NB4 (cell line): ENCODE measurements at regions not wholly inside any gene's neighbourhood (a gene's known extent, or its start where the extent isn't known, plus 50 kb on each side); places are given as distances from the start of the nearest gene placed in this dataset.

ENCODE experiments used
- DNase-seq: peaks from one replicate; pipeline ENCODE4 v3.0.0; 2010; ENCODE audit warnings: low read depth
- H3K4me3 ChIP-seq: one replicate; pipeline ENCODE4 v1.5.1; 2011; ENCODE audit warnings: mild to moderate bottlenecking, low read depth, low read length, moderate library complexity
- CTCF ChIP-seq: IDR thresholded peaks from one replicate; pipeline ENCODE4 v1.5.1; 2012; ENCODE audit warnings: low read depth, low read length
- MYC ChIP-seq: IDR thresholded peaks from 2 replicates; pipeline ENCODE4 v1.6.1; 2011; ENCODE audit warnings: low read depth, low read length
- POLR2A ChIP-seq: IDR thresholded peaks from 2 replicates; pipeline ENCODE4 v1.6.1; 2011; ENCODE audit warnings: mild to moderate bottlenecking; ENCODE audit not compliant: insufficient read length; ENCODE audit errors: extremely low read depth
- TF ChIP-seq, protein P1 (sequence below): IDR thresholded peaks from 2 replicates; pipeline ENCODE4 v1.6.1; 2011; ENCODE audit warnings: low read depth, low read length

DNA sequence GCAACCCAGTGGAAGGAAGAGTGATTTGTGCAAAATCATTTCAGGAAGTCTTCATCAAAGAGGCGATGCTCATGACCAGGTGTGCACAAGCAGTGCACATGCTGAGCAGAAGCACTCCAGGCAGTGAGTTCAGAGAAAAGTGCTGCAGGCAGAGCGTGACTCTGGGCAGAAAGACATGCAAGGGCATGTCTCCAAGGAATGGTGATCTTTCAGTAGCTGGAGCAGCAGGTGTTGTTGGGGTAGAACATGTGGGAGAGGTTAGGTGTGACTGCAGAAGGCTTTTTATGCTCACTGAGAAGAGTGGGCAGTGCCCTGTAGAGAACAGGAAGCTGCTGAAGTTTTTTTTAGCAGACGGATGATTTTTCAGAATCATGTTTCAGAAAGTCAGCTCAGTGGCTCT lies 545.4 kb upstream of the TLE4 start:
- no peak for DNase-seq
- H3K4me3 ChIP-seq, result no peak overlapping the region
- TF ChIP-seq MYC (no peak), CTCF (no peak), POLR2A (no peak)
- TF ChIP-seq, protein P1, sequence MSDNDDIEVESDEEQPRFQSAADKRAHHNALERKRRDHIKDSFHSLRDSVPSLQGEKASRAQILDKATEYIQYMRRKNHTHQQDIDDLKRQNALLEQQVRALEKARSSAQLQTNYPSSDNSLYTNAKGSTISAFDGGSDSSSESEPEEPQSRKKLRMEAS, result no peak

- H3K4me3 ChIP-seq, result no peak overlapping the region
- TF ChIP-seq POLR2A, result no peak
- TF ChIP-seq, protein P1, result no peak
- TF ChIP-seq MYC, result no peak
- no peak for TF ChIP-seq CTCF
- no peak for DNase-seq
These were observed 543.7 kb upstream of the TLE4 start for GRCh38 chr9:79028101-79028500.

DNA sequence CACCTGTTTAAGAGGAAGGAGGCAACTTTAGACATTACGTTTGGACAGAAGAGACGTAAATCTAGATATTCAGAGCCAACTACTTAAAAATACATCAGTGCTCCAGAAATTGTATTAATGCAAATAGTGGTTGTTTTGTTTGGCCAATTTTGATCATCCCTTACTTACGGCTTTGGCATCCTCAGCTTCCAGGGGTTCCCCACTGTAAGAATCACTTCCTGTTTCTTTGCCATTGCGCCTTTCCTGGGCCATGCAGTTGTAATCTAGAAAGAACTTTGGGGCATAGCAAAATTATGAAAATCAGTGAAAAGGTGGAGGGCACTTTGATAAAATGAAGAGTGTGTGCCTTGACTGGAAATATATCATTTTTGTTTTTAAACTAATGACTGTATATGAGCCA lies 537.2 kb upstream of the TLE4 start:
- H3K4me3 ChIP-seq, result no peak overlapping the region
- DNase-seq, result no peak
- TF ChIP-seq CTCF, result no peak
- TF ChIP-seq MYC, result no peak
- no peak for TF ChIP-seq POLR2A
- TF ChIP-seq, protein P1, result no peak

DNA sequence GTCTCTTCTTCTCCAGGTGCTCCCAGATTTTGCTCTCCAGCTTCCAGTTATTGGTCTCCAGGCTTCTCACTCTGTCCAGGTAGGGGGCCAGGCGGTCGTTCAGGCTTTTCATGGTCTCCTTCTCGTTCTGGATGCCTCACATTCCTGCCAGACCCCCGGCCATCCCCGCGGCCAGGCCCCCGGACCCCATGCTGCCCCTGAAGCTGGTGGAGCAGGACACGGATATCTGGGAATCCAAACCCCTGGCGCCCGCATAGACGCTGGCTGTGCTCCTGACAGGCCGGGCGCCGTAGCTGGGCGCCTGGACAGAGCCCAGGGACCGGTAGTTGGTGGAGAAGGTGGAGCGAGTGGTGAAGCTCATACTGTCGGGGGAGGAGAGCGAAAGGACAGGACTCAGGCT lies 534.4 kb upstream of the TLE4 start:
- TF ChIP-seq, protein P1, result no peak
- no peak for TF ChIP-seq CTCF
- no peak for TF ChIP-seq POLR2A
- TF ChIP-seq MYC, result no peak
- no peak overlapping the region for H3K4me3 ChIP-seq
- DNase-seq, result no peak

DNA sequence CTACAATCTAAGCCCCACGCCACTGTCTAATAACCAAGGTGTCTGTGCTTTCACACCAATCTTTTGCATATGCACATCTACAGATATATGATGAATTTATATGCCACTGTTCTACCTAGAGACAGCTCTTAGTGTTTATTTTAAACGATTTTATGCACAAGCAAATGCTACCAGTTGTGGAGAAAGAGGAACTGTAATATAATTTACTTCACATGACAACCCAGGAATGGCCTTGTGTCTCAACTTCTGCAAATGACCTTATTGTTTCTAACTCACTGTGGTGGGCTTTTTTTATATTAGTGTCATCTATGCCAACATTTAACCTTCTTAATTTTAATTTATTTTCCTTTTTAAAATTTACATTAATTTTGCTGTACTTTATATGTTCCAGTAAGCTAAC lies 531.1 kb upstream of the TLE4 start:
- no peak for TF ChIP-seq POLR2A
- no peak for TF ChIP-seq MYC
- TF ChIP-seq, protein P1, result no peak
- no peak for TF ChIP-seq CTCF
- no peak overlapping the region for H3K4me3 ChIP-seq
- DNase-seq, result no peak

DNA sequence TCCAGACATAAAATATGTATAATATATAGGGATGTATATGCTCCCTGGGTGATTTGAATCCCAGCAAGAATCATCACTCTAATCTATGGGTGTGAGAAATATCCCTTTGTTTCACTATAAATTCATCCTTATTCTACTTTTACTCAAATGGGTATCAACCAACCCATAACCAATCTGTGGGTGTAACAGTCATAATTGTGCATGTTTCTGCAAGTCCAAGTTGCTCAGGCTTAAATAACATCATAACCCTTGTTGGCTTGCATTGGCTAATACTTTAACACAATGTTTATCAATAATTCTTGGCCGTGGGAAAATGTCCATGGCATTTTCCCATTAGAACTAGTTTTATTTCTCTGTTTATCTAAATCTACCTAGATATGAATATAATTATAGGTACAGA lies 530.5 kb upstream of the TLE4 start:
- H3K4me3 ChIP-seq, result no peak overlapping the region
- TF ChIP-seq MYC, result no peak
- DNase-seq, result no peak
